Esophagus squamous epithelium (tissue), 5 donors: ENCODE measurements at regions not wholly inside any gene's neighbourhood (a gene's known extent, or its start where the extent isn't known, plus 50 kb on each side); places are given as distances from the start of the nearest gene placed in this dataset.

Experiments used
- DNase-seq: peaks from one replicate; lab custom pipeline; 2025; lab: John Stamatoyannopoulos, UW
- H3K27ac ChIP-seq, 4 donors: fragments of 200-600 bp; sonication (generic); one replicate each; pipeline ENCODE4 v1.5.1; 2016 to 2019; ENCODE audit warnings: mild to moderate bottlenecking in 1 of 4
- H3K27me3 ChIP-seq, 4 donors: fragments of 200-600 bp; sonication (generic); 1 replicate in 3 of 4; 2 replicates in 1 of 4; pipeline versions ENCODE4 v1.5.1 to v1.6.0; 2017 to 2021; ENCODE audit warnings: antibody characterized with exemption in 1 of 4
- H3K36me3 ChIP-seq, 3 donors: fragments of 200-600 bp; sonication (generic); one replicate each; pipeline ENCODE4 v1.5.1; 2016 to 2019
- H3K4me1 ChIP-seq, 3 donors: fragments of 200-600 bp; sonication (generic); one replicate each; pipeline ENCODE4 v1.5.1; 2017 to 2019
- H3K4me3 ChIP-seq, 4 donors: fragments of 200-600 bp; sonication (generic); 1 replicate in 3 of 4; 2 replicates in 1 of 4; pipeline ENCODE4 v1.5.1; 2016 to 2019; ENCODE audit warnings: mild to moderate bottlenecking in 2 of 4, moderate library complexity in 1 of 4
- H3K9me3 ChIP-seq, 3 donors: fragments of 200-600 bp; sonication (generic); one replicate each; pipeline ENCODE4 v1.5.1; 2016 to 2019
- POLR2A ChIP-seq, 4 donors: fragments of 450-650 bp; IDR thresholded peaks; one replicate each; pipeline ENCODE4 v1.6.1; 2017; ENCODE audit warnings: antibody characterized with exemption in 4 of 4, mild to moderate bottlenecking in 4 of 4, moderate library complexity in 3 of 4
- WGBS, 2 donors: methylation state at CpG; one replicate each; pipeline ENCODE4 v1.1.5; 2018; 5-methylcytosine and 5-hydroxymethylcytosine counted together
- intact Hi-C: fragments of 100-400 bp; cut with DNase I; formaldehyde crosslinking; loops from one replicate; pipeline ENCODE4 v1.15.0; 2022
- TF ChIP-seq, protein P1 (sequence below), 6 experiments: fragments of 450-650 bp in 4 of 6; fragments of 200-600 bp in 2 of 6; sonication (generic) in 2 of 6; IDR thresholded peaks; one replicate each; pipeline ENCODE4 v1.5.1; 2016 to 2019; ENCODE audit warnings: antibody characterized with exemption in 6 of 6, mild to moderate bottlenecking in 4 of 6, moderate library complexity in 4 of 6
- donor health status: DM: yes; HTN: yes; CAD: no.

GRCh38 chr16:51666074-51666473, 515.0 kb upstream of the SALL1 start:
- 84 to 87% methylated on average over 6 of the region's 6 CpGs for WGBS, 2 donors
- Histone ChIP-seq H3K4me1 (no peaks in the 10 kb centered on the region), H3K27ac (no peak overlapping the region), H3K4me3 (no peak overlapping the region), H3K36me3 (no peaks in the 10 kb centered on the region), H3K9me3 (no peaks in the 10 kb centered on the region), H3K27me3 (peaks cover 0 to 2% (median 0%) of the 10 kb centered on the region in 4 donors)
- TF ChIP-seq, protein P1, sequence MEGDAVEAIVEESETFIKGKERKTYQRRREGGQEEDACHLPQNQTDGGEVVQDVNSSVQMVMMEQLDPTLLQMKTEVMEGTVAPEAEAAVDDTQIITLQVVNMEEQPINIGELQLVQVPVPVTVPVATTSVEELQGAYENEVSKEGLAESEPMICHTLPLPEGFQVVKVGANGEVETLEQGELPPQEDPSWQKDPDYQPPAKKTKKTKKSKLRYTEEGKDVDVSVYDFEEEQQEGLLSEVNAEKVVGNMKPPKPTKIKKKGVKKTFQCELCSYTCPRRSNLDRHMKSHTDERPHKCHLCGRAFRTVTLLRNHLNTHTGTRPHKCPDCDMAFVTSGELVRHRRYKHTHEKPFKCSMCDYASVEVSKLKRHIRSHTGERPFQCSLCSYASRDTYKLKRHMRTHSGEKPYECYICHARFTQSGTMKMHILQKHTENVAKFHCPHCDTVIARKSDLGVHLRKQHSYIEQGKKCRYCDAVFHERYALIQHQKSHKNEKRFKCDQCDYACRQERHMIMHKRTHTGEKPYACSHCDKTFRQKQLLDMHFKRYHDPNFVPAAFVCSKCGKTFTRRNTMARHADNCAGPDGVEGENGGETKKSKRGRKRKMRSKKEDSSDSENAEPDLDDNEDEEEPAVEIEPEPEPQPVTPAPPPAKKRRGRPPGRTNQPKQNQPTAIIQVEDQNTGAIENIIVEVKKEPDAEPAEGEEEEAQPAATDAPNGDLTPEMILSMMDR (IDR thresholded peaks at IDR 0.05) = no peak
- TF ChIP-seq POLR2A (IDR thresholded peaks at IDR 0.05) = no peak
- intact Hi-C loops = no loop called here
- no peak for DNase-seq

DNA sequence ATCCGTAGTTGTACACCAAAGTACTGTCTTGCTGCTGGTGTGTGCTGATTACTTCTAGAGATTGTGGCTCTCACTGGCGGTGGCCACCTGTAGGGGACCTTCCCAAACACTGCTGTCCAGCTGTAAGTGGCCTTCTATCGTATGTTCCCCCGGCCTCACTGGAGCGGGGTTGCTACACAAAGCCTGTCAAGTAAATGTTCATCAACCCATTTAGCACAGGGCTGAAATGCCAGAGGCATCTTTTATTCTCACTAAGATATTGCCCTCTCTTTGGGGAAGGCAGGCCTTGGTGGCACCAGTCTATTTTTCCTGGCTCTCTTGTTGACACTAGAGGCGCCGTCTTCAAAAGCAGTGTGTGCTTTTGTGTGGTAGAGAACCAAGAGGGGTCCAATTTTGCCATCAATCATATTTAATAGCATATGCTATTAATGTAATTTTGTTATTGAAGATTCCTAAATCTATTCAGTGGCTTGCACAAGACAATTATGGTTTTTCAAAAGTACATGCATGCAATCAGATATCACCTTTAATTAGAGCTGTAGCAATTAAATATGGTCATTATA, 514.4 kb upstream of the SALL1 start:
- TF ChIP-seq, protein P1 (IDR thresholded peaks at IDR 0.05) = no peak
- TF ChIP-seq POLR2A (IDR thresholded peaks at IDR 0.05) = no peak
- H3K4me1 ChIP-seq = no peaks in the 10 kb centered on the region
- no peak for DNase-seq
- no peaks in the 10 kb centered on the region for H3K9me3 ChIP-seq
- intact Hi-C loops = no loop called here
- no peak overlapping the region for H3K27ac ChIP-seq
- no peaks in the 10 kb centered on the region for H3K36me3 ChIP-seq
- H3K4me3 ChIP-seq = no peak overlapping the region
- 76 to 86% methylated on average over 6 to 7 of the region's 7 CpGs for WGBS, 2 donors
- H3K27me3 ChIP-seq = peaks cover 0 to 2% (median 0%) of the 10 kb centered on the region in 4 donors

DNA sequence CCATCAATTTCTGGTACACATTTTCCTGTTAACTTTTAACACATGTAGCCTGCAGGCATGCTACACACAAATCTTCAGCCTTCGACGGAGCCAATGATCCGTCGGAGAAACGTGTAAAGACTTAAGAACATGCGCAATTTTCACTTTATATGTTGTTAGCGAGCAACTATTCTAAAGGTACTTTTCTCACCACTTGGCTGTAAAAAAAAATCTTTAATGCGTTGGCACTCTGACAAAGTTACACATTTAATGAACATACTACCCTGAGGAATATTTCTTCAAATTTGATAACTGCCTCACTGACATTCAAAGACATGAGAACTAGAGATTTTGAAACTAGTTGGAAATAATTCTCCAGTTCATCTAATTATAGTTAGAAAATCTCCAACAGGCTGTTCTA, 507.5 kb upstream of the SALL1 start:
- TF ChIP-seq POLR2A (IDR thresholded peaks at IDR 0.05) = no peak
- TF ChIP-seq, protein P1 (IDR thresholded peaks at IDR 0.05) = no peak
- WGBS, 2 donors = 41 to 51% methylated on average over 8 of the region's 8 CpGs
- Histone ChIP-seq H3K9me3 (no peaks in the 10 kb centered on the region), H3K27me3 (no peaks in the 10 kb centered on the region), H3K4me1 (peaks cover 0 to 6% (median 0%) of the 10 kb centered on the region in 3 donors), H3K4me3 (no peak overlapping the region), H3K27ac (no peak overlapping the region), H3K36me3 (no peaks in the 10 kb centered on the region)
- intact Hi-C loops = no loop called here
- no peak for DNase-seq

DNA sequence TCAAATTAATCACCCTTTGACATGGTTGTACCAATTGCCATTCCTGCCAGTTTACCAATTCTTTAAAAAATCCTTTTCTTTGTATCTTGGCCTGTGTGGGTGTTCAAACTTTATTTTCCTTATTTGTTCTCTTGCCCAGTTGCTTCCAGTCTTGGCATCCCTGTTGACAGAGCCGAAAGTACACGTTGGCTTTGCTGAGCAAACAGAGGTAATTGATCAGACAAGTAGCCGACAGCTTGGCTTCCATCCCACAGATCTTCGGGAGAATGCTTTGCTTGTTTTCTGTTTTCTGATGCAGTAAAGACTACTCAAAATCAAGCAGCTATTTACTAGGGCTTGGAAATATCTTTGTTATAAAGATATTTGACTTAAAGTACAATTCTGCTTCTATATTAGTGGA, 506.8 kb upstream of the SALL1 start:
- no peak for DNase-seq
- WGBS, 2 donors = 24 to 34% methylated on average over 4 of the region's 4 CpGs
- intact Hi-C loops = no loop called here

DNA sequence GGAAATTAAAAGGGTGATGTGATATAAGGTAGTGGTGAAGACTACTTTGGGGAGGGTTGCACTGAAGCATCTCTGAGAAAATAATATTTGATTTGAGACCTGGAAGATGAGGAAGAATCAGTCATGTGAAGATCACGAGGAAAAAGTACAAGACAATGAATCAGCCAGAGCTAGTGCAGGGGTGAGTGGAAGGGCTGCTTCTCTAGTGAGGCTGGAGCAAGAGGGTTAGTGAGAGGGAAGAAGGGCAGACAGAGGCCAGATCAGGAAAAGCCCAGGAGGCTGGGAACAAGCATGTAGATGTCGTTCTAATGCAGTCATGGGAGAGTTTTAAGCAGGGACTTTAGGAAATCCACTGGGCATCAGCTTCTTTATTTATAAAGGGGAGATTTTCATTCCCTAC, 504.2 kb upstream of the SALL1 start:
- H3K4me1 ChIP-seq = peaks cover 0 to 6% (median 0%) of the 10 kb centered on the region in 3 donors
- H3K4me3 ChIP-seq = no peak overlapping the region
- no peaks in the 10 kb centered on the region for H3K36me3 ChIP-seq
- intact Hi-C loops = no loop called here
- TF ChIP-seq, protein P1 (IDR thresholded peaks at IDR 0.05) = no peak
- no peak for TF ChIP-seq POLR2A (IDR thresholded peaks at IDR 0.05)
- no peak overlapping the region for H3K27ac ChIP-seq
- H3K9me3 ChIP-seq = no peaks in the 10 kb centered on the region
- H3K27me3 ChIP-seq = no peaks in the 10 kb centered on the region
- no peak for DNase-seq
- WGBS, 2 donors = 54 to 74% methylated on average over 2 of the region's 2 CpGs

More for the DNA sequence above, 506.8 kb upstream of the SALL1 start:
- Histone ChIP-seq H3K36me3 (no peaks in the 10 kb centered on the region), H3K27ac (no peak overlapping the region), H3K4me3 (no peak overlapping the region), H3K27me3 (no peaks in the 10 kb centered on the region), H3K9me3 (no peaks in the 10 kb centered on the region), H3K4me1 (peaks cover 0 to 6% (median 0%) of the 10 kb centered on the region in 3 donors)
- no peak for TF ChIP-seq POLR2A (IDR thresholded peaks at IDR 0.05)
- TF ChIP-seq, protein P1 (IDR thresholded peaks at IDR 0.05) = no peak
